H1 (cell line): ENCODE measurements at regions not wholly inside any gene's neighbourhood (a gene's known extent, or its start where the extent isn't known, plus 50 kb on each side); places are given as distances from the start of the nearest gene placed in this dataset.

ENCODE experiments used
- CHD2 ChIP-seq: IDR thresholded peaks from 2 replicates; pipeline ENCODE4 v1.6.1; 2012; ENCODE audit warnings: low read length, improper control_type of control experiment
- GABPA ChIP-seq: IDR thresholded peaks from 2 replicates; pipeline ENCODE4 v1.6.1; 2011; ENCODE audit warnings: mild to moderate bottlenecking, low read length, moderate library complexity, borderline replicate concordance; ENCODE audit not compliant: insufficient read depth
- HDAC2 ChIP-seq, 2 experiments: fragments of 300-600 bp in 1 of 2; sonication (generic) in 1 of 2; IDR thresholded peaks; 2 replicates each; pipeline ENCODE4 v1.6.1; 2011 to 2012; ENCODE audit warnings: low read depth in 2 of 2, low read length in 2 of 2, mild to moderate bottlenecking in 2 of 2, moderate library complexity in 2 of 2, borderline replicate concordance in 1 of 2, inconsistent platforms in 1 of 2
- POLR2A ChIP-seq, 2 experiments: IDR thresholded peaks; 1 replicate in 1 of 2; 2 replicates in 1 of 2; pipeline ENCODE4 v1.6.1; 2011; ENCODE audit warnings: low read depth in 2 of 2, low read length in 2 of 2, mild to moderate bottlenecking in 2 of 2; ENCODE audit errors: control extremely low read depth in 1 of 2
- POLR2AphosphoS5 ChIP-seq: IDR thresholded peaks from 2 replicates; pipeline ENCODE4 v1.6.1; 2011; ENCODE audit warnings: low read depth, low read length
- RFX5 ChIP-seq: IDR thresholded peaks from 2 replicates; pipeline ENCODE4 v1.6.1; 2011; ENCODE audit warnings: low read depth, low read length, improper control_type of control experiment, borderline replicate concordance
- TBP ChIP-seq: IDR thresholded peaks from 2 replicates; pipeline ENCODE4 v1.6.1; 2011; ENCODE audit warnings: low read depth, low read length, improper control_type of control experiment
- YY1 ChIP-seq: IDR thresholded peaks from 2 replicates; pipeline ENCODE4 v1.6.1; 2011; ENCODE audit warnings: low read depth, mild to moderate bottlenecking, low read length
- TF ChIP-seq, protein P1 (sequence below), 3 experiments: IDR thresholded peaks; 1 replicate in 2 of 3; 2 replicates in 1 of 3; pipeline versions ENCODE4 v1.5.1 to v1.6.1; 2011; ENCODE audit warnings: low read length in 3 of 3, mild to moderate bottlenecking in 3 of 3, inconsistent platforms in 2 of 3, low read depth in 1 of 3, moderate library complexity in 1 of 3; ENCODE audit not compliant: insufficient read depth in 1 of 3; ENCODE audit errors: control extremely low read depth in 1 of 3

DNA sequence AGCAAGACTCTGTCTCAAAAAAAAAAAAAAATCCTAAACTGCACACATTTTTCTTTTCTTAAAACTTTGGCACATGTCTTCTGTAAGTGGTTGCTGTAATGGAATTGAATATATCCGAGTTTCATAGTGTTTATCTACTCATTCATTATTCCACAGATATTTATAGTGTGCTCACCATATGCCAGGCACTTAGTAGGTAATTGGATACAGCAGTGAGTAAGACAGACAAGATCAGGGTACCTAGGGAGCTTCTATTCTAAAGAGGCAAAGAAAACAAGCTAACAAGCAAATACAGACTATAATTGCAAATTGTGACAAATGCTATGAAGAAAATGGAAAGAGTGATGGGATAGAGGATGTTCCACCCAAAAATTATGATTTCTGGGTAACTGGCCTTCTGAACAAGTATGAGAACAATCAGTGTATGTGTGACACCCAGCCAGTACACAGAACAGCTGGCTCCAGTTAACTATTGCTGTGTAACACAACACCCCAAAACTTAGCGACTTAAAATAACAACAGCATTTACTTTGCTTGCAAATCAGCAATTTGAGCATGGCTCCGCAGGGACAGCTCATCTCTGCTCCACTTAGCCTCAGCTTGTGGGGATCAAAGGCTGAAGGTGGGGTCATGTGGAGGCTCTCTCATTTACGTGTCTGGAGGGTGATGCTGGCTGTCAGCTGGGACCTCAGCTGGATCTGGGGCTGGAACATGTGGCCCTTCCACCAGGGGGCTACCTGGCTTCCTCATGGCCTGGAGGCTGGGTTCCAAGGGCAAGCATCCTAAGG, 224.9 kb downstream of the INSIG2 start:
- TF ChIP-seq, protein P1, sequence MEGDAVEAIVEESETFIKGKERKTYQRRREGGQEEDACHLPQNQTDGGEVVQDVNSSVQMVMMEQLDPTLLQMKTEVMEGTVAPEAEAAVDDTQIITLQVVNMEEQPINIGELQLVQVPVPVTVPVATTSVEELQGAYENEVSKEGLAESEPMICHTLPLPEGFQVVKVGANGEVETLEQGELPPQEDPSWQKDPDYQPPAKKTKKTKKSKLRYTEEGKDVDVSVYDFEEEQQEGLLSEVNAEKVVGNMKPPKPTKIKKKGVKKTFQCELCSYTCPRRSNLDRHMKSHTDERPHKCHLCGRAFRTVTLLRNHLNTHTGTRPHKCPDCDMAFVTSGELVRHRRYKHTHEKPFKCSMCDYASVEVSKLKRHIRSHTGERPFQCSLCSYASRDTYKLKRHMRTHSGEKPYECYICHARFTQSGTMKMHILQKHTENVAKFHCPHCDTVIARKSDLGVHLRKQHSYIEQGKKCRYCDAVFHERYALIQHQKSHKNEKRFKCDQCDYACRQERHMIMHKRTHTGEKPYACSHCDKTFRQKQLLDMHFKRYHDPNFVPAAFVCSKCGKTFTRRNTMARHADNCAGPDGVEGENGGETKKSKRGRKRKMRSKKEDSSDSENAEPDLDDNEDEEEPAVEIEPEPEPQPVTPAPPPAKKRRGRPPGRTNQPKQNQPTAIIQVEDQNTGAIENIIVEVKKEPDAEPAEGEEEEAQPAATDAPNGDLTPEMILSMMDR (IDR thresholded peaks at IDR 0.05; ENCODE audit: control extremely low read depth in 1 of 3, insufficient read depth in 1 of 3, low read depth in 1 of 3, low read length in 3 of 3), result peak; percentile 29 to 57 (median 53); a peak in 2 of 4 replicates
- TF ChIP-seq YY1 (no peak), HDAC2 (IDR thresholded peaks at IDR 0.05; ENCODE audit: borderline replicate concordance in 1 of 2, low read depth in 2 of 2, low read length in 2 of 2) (no peak), GABPA (no peak), CHD2 (no peak), POLR2AphosphoS5 (no peak), RFX5 (no peak), TBP (no peak), POLR2A (IDR thresholded peaks at IDR 0.05; ENCODE audit: control extremely low read depth in 1 of 2, low read depth in 2 of 2, low read length in 2 of 2) (no peak)
